ENCODE measurements at regions not wholly inside any gene's neighbourhood (a gene's known extent, or its start where the extent isn't known, plus 50 kb on each side); places are given as distances from the start of the nearest gene placed in this dataset.

- no peak for DNase-seq (ENCODE audit: low read depth)
- no peak overlapping the region for H3K4me3 ChIP-seq (ENCODE audit: low read depth, low read length)
Measured at GRCh38 chr16:51722467-51722866, 571.4 kb upstream of the SALL1 start.

GRCh38 chr16:51719376-51719775 lies 568.3 kb upstream of the SALL1 start:
- no peak for DNase-seq (ENCODE audit: low read depth)
- no peak overlapping the region for H3K4me3 ChIP-seq (ENCODE audit: low read depth, low read length)

DNA sequence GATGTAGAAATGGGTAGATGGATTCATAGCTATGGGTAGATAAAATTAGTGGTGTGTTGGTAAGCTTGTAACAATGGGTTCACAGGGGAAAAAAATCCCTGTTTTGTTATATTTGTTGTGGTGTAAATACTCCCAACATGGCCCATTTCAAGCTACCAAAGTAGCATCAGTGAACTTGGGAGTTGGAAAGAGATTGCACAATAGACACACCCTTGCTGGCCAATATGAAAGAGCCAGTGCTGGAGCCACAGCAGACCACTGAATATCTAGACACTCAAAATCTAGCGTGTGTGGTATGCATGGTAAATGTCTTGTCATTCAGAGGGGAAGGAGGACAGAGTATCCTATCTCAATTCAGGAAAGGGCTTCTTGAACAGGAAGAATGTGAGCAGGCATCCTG lies 565.1 kb upstream of the SALL1 start:
- no peak for DNase-seq (ENCODE audit: low read depth)
- H3K4me3 ChIP-seq (ENCODE audit: low read depth, low read length) = no peak overlapping the region

GRCh38 chr16:51713502-51713901 lies 562.4 kb upstream of the SALL1 start:
- no peak overlapping the region for H3K4me3 ChIP-seq (ENCODE audit: low read depth, low read length)
- DNase-seq (ENCODE audit: low read depth) = no peak

DNA sequence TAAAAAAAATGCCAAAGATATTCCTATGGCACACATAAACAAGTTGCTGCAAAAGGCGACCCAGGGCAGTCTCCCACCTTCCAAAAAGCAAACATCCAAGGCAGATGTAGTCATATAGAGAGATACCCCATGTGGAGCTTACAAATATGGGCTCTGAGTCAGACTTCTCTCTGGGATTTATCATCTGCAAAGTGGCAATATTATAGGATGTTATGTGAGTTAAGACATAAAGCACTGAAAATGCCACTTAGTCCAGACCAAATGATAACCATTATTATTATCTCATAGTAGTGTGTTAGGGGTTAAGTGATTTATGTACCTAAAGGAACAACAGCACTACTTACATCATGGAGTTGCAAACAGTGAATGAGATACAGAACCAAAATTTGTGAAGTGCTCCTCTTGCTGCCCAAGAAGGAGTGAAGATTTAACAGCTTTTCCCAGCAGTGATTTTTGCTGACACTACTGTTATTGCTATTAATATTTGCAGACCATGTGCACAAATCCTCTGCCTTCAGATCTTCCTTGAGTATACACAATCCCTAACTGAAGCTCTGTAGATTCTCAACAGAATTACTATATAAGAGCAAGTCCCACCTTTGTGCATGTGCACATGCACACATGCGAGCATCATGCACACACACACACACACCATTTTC lies 560.0 kb upstream of the SALL1 start:
- no peak for DNase-seq (ENCODE audit: low read depth)
- no peak overlapping the region for H3K4me3 ChIP-seq (ENCODE audit: low read depth, low read length)

DNA sequence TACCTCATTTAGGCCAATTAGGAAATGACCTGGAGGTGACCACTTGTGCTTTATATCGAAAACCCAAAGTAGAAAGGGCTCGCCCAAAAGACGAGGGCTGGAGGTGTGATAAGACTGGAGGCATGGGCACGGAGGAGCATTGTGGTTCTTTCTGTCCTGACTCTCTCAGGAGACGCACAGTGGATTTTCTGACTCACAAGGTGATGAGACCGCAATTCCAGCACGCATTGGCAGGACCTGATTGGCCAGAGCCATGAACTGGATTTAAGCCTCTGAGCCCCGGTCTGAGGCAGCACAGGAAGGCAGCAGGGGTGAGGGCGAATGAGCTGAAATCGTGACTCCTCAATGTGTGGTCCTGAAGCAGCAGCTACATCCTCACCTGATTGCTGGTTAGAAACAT lies 559.1 kb upstream of the SALL1 start:
- H3K4me3 ChIP-seq (ENCODE audit: low read depth, low read length) = no peak overlapping the region
- DNase-seq (ENCODE audit: low read depth) = no peak

- DNase-seq (ENCODE audit: low read depth) = no peak
- no peak overlapping the region for H3K4me3 ChIP-seq (ENCODE audit: low read depth, low read length)
Measured at GRCh38 chr16:51708861-51709260, 557.8 kb upstream of the SALL1 start.

DNA sequence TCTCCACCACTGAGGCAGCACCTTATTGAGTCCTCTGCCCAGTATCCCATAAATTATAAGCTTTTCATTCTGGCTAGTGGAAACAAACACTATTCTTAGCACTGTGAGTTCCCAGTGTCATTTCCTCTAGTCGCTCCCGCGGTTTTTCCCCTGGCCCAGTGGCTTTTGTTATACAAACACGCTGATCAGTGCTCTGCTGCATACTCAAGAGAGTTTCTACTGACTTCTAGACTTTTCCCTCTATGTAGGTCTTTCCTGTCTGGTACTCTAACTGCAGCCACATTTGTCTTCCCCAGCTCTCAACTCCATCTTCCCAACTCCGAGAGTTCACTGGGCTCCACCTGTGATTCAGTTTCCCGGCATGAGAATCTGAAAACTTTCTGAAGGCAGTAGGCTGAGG lies 556.6 kb upstream of the SALL1 start:
- no peak for DNase-seq (ENCODE audit: low read depth)
- H3K4me3 ChIP-seq (ENCODE audit: low read depth, low read length) = no peak overlapping the region

DNA sequence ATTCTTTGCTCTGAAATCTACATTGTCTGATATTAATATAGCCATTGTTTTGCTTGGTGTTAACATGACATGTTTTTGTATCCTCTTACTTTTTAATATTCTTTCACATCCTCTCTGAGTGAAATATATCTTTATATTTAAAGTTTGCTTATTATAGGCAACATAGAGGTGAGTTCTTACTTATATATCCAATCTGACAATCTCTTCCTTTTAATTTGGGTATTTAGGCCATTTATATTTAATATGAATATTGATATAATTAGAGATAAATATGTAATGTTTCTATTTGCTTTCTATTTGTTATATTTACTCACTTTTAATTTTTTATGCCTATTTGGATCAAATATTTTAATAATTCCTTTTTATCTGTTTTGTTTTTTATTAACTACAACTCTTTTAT lies 554.1 kb upstream of the SALL1 start:
- no peak for DNase-seq (ENCODE audit: low read depth)
- no peak overlapping the region for H3K4me3 ChIP-seq (ENCODE audit: low read depth, low read length)

- H3K4me3 ChIP-seq (ENCODE audit: low read depth, low read length) = no peak overlapping the region
- DNase-seq (ENCODE audit: low read depth) = no peak
Measured at GRCh38 chr16:51701025-51701424, 550.0 kb upstream of the SALL1 start.

DNA sequence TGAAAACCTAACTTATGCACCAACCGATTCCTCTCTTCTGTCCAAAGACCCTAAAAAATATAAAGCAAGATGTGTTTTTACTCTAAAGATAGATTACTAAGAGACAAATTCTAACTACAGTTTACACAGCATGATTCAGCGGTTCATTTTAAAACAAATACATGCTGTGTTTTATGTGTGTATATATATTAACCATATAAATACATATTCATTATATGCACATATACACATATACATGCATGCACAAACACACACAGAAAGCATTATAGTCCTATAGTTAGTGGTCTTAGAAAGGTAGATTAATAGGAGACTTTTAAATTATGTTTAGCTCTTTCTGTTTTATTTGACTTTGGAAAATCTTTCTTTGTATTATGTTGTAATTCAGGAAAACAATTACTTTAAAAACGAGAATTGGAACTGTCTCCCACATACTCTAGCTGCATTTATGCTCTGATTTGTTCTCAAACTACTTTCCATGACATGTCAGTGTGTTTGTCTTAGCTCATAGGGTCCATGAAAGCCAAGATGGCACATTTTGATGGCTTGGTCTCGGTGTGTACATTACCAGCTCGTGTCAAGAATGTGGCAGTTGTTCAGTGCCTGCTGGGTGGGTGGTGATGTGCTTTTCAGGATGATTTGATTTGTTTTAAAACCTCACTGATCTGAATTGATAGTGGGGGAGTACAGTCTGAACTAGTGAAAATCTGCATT lies 548.8 kb upstream of the SALL1 start:
- no peak for DNase-seq (ENCODE audit: low read depth)

GRCh38 chr16:51698647-51699046 lies 547.6 kb upstream of the SALL1 start:
- no peak overlapping the region for H3K4me3 ChIP-seq (ENCODE audit: low read depth, low read length)
- DNase-seq (ENCODE audit: low read depth) = no peak

More for the DNA sequence above, 548.8 kb upstream of the SALL1 start:
- H3K4me3 ChIP-seq (ENCODE audit: low read depth, low read length) = no peak overlapping the region

GRCh38 chr16:51697454-51697853 lies 546.4 kb upstream of the SALL1 start:
- H3K4me3 ChIP-seq (ENCODE audit: low read depth, low read length) = no peak overlapping the region
- no peak for DNase-seq (ENCODE audit: low read depth)

- H3K4me3 ChIP-seq (ENCODE audit: low read depth, low read length) = no peak overlapping the region
- no peak for DNase-seq (ENCODE audit: low read depth)
Measured at GRCh38 chr16:51696376-51696775, 545.3 kb upstream of the SALL1 start.

GRCh38 chr16:51691109-51691508 lies 540.0 kb upstream of the SALL1 start:
- DNase-seq (ENCODE audit: low read depth) = no peak
- no peak overlapping the region for H3K4me3 ChIP-seq (ENCODE audit: low read depth, low read length)

GRCh38 chr16:51685498-51685897 lies 534.4 kb upstream of the SALL1 start:
- no peak overlapping the region for H3K4me3 ChIP-seq (ENCODE audit: low read depth, low read length)
- no peak for DNase-seq (ENCODE audit: low read depth)

DNA sequence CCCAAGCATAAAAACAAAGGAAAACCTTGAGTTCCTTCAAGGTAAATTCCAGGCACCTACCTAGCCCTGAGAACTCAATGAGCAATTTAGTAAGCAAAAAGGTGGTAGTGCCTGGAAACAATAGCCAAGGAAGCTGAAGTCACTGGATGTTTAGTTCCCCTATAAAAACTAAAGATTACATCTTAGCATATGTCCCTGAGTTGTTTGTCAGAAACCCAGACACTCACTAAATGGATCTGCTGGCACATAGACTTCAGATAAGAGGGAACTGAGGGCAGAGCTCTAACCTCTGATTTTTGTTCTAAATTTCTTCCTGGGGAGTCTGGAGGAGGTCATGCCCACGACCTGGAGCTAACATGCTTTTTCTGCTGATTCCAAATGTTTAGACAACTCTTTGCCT lies 532.8 kb upstream of the SALL1 start:
- DNase-seq (ENCODE audit: low read depth) = no peak
- no peak overlapping the region for H3K4me3 ChIP-seq (ENCODE audit: low read depth, low read length)

DNA sequence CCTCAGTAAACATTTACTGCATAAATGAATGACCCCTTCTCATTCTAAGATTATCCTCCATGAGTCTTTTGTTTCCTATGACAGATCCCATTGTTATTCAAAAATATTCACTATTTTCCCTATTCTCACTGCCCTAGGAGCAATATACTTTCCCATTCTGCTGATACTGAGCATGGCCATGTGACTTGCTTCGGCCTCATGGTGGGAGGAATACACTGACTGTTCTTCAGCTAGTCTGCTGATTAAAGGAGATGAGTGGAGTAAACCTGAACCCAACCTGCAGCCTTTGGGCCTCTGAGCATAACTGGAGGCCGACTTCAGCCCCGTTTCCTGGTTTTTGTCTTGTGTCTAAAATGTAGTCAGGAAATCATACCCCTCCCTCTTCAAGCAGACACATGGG lies 531.8 kb upstream of the SALL1 start:
- no peak overlapping the region for H3K4me3 ChIP-seq (ENCODE audit: low read depth, low read length)
- DNase-seq (ENCODE audit: low read depth) = no peak

DNA sequence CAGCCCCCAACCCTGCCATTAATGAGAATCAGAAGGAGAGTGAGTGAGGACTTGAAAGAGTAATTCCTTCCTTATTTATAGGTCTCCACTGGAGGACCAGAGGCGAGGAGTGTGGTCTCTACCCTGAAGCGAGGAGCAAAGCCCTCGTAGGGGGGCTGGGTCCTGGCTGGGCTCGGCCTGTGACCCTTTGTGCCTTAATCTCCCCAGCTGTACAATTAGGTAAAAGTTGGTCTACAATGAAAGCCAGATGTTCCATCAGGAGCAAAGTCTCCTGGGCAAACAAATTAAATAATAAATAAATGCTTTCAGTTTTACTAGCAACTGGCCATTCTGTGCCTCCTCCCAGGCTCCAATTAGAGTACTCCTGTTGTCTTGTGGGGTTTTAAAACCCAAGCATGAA lies 523.5 kb upstream of the SALL1 start:
- no peak overlapping the region for H3K4me3 ChIP-seq (ENCODE audit: low read depth, low read length)
- DNase-seq (ENCODE audit: low read depth) = no peak

DNA sequence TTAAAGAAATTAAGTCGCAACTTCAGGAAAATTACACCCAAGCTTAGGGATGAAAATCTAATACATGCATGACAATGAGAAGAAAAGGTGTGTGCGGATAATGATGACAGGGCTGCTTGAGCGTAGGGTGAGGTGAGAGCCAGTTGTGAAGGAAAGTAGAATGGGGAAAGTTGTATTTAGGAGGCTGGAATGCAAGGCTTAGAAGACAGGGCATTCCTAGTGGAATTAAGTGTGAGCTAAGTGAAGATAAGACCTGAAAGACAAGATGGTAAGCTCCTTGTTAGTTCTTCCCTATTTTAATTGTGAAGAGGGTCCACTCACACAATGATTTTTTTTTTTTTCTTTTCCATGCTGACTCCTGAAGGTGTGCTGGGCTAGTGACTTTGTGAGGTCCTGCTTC lies 519.5 kb upstream of the SALL1 start:
- no peak for DNase-seq (ENCODE audit: low read depth)
- H3K4me3 ChIP-seq (ENCODE audit: low read depth, low read length) = no peak overlapping the region

DNA sequence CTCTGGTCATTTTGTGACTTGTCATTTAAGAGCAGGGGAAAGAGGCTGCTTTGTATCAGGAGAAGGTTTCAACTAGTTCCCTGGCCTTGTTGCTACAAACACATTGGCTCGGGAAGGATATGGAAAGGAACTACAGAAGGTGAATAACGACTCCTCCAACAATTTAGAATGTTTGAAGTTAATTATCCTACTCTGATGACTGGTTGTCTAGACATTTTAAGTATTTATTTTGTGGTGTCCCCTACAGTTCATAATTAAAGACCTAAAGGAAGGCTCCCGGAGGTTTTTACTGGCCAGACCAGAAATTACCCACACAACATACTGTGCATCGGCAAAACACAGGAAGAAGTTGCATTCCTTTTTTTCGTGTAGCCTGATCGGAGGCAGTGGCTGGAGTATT lies 515.8 kb upstream of the SALL1 start:
- DNase-seq (ENCODE audit: low read depth) = no peak
- H3K4me3 ChIP-seq (ENCODE audit: low read depth, low read length) = no peak overlapping the region

Data from skeletal muscle cell (primary cell).